ENCODE measurements at regions not wholly inside any gene's neighbourhood (a gene's known extent, or its start where the extent isn't known, plus 50 kb on each side); places are given as distances from the start of the nearest gene placed in this dataset.

DNA sequence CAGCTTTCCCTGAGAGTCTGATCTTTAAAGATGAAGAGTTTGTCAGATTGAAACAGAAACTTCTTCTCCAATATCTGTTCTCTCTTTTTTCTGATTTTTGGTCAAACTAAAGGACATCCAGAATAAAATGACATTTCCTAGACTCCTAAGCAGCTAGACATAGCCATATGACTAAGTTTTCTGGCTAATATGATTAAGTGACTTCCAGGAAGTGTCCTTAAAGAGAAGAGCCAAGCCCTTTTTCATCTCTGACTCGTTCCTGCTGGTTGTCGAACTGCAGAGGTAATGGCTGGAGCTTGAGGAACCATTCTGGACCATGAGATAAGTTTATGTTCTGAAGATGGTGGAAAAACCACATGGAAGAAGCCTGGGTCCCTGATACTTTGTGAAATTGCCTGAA is 546.0 kb downstream of the BCOR start:
- TF ChIP-seq, protein P1, sequence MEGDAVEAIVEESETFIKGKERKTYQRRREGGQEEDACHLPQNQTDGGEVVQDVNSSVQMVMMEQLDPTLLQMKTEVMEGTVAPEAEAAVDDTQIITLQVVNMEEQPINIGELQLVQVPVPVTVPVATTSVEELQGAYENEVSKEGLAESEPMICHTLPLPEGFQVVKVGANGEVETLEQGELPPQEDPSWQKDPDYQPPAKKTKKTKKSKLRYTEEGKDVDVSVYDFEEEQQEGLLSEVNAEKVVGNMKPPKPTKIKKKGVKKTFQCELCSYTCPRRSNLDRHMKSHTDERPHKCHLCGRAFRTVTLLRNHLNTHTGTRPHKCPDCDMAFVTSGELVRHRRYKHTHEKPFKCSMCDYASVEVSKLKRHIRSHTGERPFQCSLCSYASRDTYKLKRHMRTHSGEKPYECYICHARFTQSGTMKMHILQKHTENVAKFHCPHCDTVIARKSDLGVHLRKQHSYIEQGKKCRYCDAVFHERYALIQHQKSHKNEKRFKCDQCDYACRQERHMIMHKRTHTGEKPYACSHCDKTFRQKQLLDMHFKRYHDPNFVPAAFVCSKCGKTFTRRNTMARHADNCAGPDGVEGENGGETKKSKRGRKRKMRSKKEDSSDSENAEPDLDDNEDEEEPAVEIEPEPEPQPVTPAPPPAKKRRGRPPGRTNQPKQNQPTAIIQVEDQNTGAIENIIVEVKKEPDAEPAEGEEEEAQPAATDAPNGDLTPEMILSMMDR (IDR thresholded peaks at IDR 0.05; ENCODE audit: low read depth, low read length, missing input control), result no peak
- TF ChIP-seq MAX (IDR thresholded peaks at IDR 0.05) (no peak), GABPA (IDR thresholded peaks at IDR 0.05 in 1 of 2, conservative IDR thresholded peaks at IDR 0.05 in 1 of 2) (no peak), JUND (IDR thresholded peaks at IDR 0.05) (no peak), RAD21 (IDR thresholded peaks at IDR 0.05) (no peak), TAF1 (conservative IDR thresholded peaks at IDR 0.05) (no peak), FOXA1 (IDR thresholded peaks at IDR 0.05) (no peak), SP1 (IDR thresholded peaks at IDR 0.05) (no peak)
- TF ChIP-seq, protein P2, sequence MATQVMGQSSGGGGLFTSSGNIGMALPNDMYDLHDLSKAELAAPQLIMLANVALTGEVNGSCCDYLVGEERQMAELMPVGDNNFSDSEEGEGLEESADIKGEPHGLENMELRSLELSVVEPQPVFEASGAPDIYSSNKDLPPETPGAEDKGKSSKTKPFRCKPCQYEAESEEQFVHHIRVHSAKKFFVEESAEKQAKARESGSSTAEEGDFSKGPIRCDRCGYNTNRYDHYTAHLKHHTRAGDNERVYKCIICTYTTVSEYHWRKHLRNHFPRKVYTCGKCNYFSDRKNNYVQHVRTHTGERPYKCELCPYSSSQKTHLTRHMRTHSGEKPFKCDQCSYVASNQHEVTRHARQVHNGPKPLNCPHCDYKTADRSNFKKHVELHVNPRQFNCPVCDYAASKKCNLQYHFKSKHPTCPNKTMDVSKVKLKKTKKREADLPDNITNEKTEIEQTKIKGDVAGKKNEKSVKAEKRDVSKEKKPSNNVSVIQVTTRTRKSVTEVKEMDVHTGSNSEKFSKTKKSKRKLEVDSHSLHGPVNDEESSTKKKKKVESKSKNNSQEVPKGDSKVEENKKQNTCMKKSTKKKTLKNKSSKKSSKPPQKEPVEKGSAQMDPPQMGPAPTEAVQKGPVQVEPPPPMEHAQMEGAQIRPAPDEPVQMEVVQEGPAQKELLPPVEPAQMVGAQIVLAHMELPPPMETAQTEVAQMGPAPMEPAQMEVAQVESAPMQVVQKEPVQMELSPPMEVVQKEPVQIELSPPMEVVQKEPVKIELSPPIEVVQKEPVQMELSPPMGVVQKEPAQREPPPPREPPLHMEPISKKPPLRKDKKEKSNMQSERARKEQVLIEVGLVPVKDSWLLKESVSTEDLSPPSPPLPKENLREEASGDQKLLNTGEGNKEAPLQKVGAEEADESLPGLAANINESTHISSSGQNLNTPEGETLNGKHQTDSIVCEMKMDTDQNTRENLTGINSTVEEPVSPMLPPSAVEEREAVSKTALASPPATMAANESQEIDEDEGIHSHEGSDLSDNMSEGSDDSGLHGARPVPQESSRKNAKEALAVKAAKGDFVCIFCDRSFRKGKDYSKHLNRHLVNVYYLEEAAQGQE (IDR thresholded peaks at IDR 0.05), result no peak
- TF ChIP-seq, protein P3, sequence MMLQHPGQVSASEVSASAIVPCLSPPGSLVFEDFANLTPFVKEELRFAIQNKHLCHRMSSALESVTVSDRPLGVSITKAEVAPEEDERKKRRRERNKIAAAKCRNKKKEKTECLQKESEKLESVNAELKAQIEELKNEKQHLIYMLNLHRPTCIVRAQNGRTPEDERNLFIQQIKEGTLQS (IDR thresholded peaks at IDR 0.05), result no peak
